Glutamatergic neuron (in vitro differentiated cells): ENCODE measurements at regions not wholly inside any gene's neighbourhood (a gene's known extent, or its start where the extent isn't known, plus 50 kb on each side); places are given as distances from the start of the nearest gene placed in this dataset.

Experiments used
- DNase-seq: peaks from one replicate; pipeline ENCODE4 v3.0.0; 2022
- H3K27ac Mint-ChIP-seq: one replicate; pipeline ENCODE4 v1.8.0; 2020; ENCODE audit warnings: mild to moderate bottlenecking, mixed read lengths, inconsistent platforms; ENCODE audit not compliant: unreplicated experiment
- H3K27me3 Mint-ChIP-seq: one replicate; pipeline ENCODE4 v1.8.0; 2020; ENCODE audit warnings: mild to moderate bottlenecking, moderate library complexity, mixed read lengths, inconsistent platforms; ENCODE audit not compliant: unreplicated experiment
- H3K36me3 Mint-ChIP-seq: one replicate; pipeline ENCODE4 v1.8.0; 2020; ENCODE audit warnings: mild to moderate bottlenecking, mixed read lengths, inconsistent platforms; ENCODE audit not compliant: unreplicated experiment
- H3K4me1 Mint-ChIP-seq: one replicate; pipeline ENCODE4 v1.8.0; 2020; ENCODE audit warnings: mild to moderate bottlenecking, low read depth, mixed read lengths, inconsistent platforms; ENCODE audit not compliant: unreplicated experiment
- H3K4me3 Mint-ChIP-seq: one replicate; pipeline ENCODE4 v1.8.0; 2020; ENCODE audit warnings: mild to moderate bottlenecking, mixed read lengths, inconsistent platforms; ENCODE audit not compliant: unreplicated experiment
- H3K9me3 Mint-ChIP-seq: one replicate; pipeline ENCODE4 v1.8.0; 2020; ENCODE audit warnings: mild to moderate bottlenecking, moderate library complexity, mixed read lengths, inconsistent platforms; ENCODE audit not compliant: unreplicated experiment
- TF ChIP-seq, protein P1 (sequence below): fragments of 200-600 bp; sonication (generic); IDR thresholded peaks from one replicate; pipeline ENCODE4 v1.5.0; 2021; ENCODE audit not compliant: partially characterized antibody, unreplicated experiment

DNA sequence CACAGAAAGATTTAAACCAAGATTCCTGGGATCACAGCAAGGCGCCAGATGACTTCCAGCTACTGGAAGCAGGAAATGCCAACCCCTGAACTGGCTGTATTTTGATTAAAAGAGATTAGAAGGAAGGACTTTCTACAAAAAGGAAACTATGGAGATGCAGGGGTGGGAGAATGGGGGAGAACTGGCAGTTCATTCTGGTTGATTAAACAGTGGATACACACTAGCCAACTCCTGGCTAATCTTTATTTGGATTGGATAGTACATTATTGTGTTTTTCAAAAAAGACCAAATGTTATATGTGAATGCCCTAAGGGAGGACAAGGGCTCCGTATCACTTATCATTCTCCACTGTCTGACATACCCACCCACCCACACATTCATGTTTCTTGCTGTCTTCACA lies 93.2 kb downstream of the CDO1 start:
- no peaks in the 10 kb centered on the region for H3K9me3 Mint-ChIP-seq
- no peak overlapping the region for H3K4me3 Mint-ChIP-seq
- H3K4me1 Mint-ChIP-seq = no peaks in the 10 kb centered on the region
- peaks cover 6% of the 10 kb centered on the region for H3K36me3 Mint-ChIP-seq
- TF ChIP-seq, protein P1, sequence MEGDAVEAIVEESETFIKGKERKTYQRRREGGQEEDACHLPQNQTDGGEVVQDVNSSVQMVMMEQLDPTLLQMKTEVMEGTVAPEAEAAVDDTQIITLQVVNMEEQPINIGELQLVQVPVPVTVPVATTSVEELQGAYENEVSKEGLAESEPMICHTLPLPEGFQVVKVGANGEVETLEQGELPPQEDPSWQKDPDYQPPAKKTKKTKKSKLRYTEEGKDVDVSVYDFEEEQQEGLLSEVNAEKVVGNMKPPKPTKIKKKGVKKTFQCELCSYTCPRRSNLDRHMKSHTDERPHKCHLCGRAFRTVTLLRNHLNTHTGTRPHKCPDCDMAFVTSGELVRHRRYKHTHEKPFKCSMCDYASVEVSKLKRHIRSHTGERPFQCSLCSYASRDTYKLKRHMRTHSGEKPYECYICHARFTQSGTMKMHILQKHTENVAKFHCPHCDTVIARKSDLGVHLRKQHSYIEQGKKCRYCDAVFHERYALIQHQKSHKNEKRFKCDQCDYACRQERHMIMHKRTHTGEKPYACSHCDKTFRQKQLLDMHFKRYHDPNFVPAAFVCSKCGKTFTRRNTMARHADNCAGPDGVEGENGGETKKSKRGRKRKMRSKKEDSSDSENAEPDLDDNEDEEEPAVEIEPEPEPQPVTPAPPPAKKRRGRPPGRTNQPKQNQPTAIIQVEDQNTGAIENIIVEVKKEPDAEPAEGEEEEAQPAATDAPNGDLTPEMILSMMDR = no peak
- no peak overlapping the region for H3K27ac Mint-ChIP-seq
- H3K27me3 Mint-ChIP-seq = no peaks in the 10 kb centered on the region
- DNase-seq = no peak

DNA sequence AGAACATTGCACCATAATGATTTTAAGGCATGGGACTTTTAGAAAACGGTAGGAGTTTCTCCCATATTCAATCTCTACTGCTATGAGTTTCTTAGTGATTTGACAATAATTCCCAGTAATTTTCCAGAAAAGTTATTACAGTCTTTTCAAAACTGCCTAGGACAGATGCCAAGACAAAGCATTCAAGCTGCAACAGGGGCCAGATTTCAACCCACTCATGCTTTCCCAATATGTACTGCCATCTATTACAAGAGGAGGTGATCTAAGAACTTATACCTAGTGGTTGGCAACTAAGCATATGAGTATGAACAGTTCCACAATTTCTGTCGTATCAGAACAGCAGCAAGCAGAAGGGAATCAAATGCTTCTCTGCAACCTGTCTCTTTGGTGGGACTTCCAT lies 95.1 kb upstream of the TMED7 start:
- no peak for DNase-seq
- Mint-ChIP-seq H3K4me3 (no peak overlapping the region), H3K27ac (no peak overlapping the region), H3K9me3 (no peaks in the 10 kb centered on the region), H3K36me3 (no peaks in the 10 kb centered on the region), H3K4me1 (no peaks in the 10 kb centered on the region), H3K27me3 (no peaks in the 10 kb centered on the region)
- TF ChIP-seq, protein P1 = no peak

- Mint-ChIP-seq H3K36me3 (no peaks in the 10 kb centered on the region), H3K4me1 (no peaks in the 10 kb centered on the region), H3K9me3 (no peaks in the 10 kb centered on the region), H3K27me3 (no peaks in the 10 kb centered on the region), H3K27ac (no peak overlapping the region), H3K4me3 (no peak overlapping the region)
- no peak for DNase-seq
- TF ChIP-seq, protein P1 = no peak
These were observed 93.1 kb upstream of the TMED7 start for GRCh38 chr5:115718927-115719326.

- Mint-ChIP-seq H3K4me1 (no peaks in the 10 kb centered on the region), H3K4me3 (no peak overlapping the region), H3K27ac (no peak overlapping the region), H3K36me3 (no peaks in the 10 kb centered on the region), H3K27me3 (no peaks in the 10 kb centered on the region), H3K9me3 (no peaks in the 10 kb centered on the region)
- TF ChIP-seq, protein P1 = no peak
- no peak for DNase-seq
These were observed 87.6 kb upstream of the TMED7 start for GRCh38 chr5:115713408-115713807.

GRCh38 chr5:115709585-115709984 lies 83.7 kb upstream of the TMED7 start:
- no peak for DNase-seq
- Mint-ChIP-seq H3K4me1 (no peaks in the 10 kb centered on the region), H3K27ac (no peak overlapping the region)

More at GRCh38 chr5:115709585-115709984, 83.7 kb upstream of the TMED7 start:
- no peaks in the 10 kb centered on the region for H3K27me3 Mint-ChIP-seq
- TF ChIP-seq, protein P1 = no peak
- H3K9me3 Mint-ChIP-seq = no peaks in the 10 kb centered on the region
- H3K4me3 Mint-ChIP-seq = no peak overlapping the region
- no peaks in the 10 kb centered on the region for H3K36me3 Mint-ChIP-seq
